ENCODE measurements at regions not wholly inside any gene's neighbourhood (a gene's known extent, or its start where the extent isn't known, plus 50 kb on each side); places are given as distances from the start of the nearest gene placed in this dataset.

DNA sequence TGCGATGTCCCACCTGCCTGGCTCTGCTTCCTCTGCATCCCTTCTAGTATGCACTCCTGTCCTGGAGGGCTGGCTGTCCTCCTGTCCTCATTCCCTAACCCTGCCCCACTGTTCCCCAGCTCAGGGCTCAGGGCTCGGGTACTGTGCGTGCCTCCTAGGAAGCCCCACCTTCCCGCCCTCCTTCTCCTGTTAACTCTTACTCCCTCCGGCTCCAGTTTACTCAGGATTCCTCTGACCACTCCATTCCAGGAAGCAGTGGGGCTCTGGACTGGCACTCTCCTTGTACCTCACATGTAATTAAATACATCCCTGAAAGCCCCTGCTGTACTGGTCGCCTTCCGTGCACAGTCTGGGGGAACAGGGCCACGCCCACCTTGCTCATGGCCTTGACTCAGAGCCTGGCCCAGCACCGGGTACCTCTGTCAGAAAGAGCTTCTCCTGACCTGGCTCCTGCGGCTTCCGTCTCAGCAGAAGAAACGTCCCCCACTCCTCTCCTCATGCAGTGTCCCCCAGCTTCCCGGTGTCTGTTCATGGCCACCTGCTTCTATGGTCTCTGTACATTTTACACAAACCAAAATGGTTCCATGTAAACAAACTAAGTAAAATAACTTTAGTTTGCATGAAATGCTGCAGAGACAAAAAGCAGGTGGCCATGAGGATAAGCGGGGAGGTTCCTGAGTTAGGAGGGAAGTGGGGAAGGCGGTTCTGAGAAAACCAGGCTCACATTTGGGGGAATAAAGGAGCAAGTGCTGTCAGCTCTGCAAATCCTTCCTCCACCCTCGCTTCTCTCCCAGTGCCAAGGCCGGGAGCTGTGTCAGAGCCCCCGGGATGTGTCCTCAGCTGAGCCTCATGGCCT is 445.9 kb downstream of the BRD1 start:
- WGBS, 2 donors = 50 to 59% methylated on average over 12 to 18 of the region's 18 CpGs

DNA sequence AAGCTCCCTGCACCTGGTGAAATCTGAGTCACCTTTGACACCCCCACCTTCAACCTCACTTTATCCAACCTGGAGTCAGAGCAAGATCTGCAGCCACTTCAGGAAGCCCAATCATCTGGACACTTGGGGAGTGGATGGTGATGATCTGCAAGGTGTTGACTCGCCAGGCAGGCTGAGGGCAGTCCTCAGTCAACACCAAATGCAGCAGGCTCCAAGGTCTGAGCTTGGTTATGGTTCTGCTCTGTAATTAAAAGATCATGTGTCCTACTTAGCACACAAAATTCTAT is 446.9 kb downstream of the BRD1 start:
- TF ChIP-seq, protein P1, sequence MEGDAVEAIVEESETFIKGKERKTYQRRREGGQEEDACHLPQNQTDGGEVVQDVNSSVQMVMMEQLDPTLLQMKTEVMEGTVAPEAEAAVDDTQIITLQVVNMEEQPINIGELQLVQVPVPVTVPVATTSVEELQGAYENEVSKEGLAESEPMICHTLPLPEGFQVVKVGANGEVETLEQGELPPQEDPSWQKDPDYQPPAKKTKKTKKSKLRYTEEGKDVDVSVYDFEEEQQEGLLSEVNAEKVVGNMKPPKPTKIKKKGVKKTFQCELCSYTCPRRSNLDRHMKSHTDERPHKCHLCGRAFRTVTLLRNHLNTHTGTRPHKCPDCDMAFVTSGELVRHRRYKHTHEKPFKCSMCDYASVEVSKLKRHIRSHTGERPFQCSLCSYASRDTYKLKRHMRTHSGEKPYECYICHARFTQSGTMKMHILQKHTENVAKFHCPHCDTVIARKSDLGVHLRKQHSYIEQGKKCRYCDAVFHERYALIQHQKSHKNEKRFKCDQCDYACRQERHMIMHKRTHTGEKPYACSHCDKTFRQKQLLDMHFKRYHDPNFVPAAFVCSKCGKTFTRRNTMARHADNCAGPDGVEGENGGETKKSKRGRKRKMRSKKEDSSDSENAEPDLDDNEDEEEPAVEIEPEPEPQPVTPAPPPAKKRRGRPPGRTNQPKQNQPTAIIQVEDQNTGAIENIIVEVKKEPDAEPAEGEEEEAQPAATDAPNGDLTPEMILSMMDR (IDR thresholded peaks at IDR 0.05) = no peak
- no peak for TF ChIP-seq POLR2A (IDR thresholded peaks at IDR 0.05)
- intact Hi-C loops (cut with DNase I) = no loop called here
- Histone ChIP-seq H3K4me3 (no peak overlapping the region), H3K27ac (no peak overlapping the region), H3K4me1 (no peaks in the 10 kb centered on the region), H3K27me3 (peaks cover 0 to 48% (median 0%) of the 10 kb centered on the region in 4 donors), H3K36me3 (no peaks in the 10 kb centered on the region), H3K9me3 (no peaks in the 10 kb centered on the region)
- DNase-seq = no peak
- 13 to 44% methylated on average over 1 of the region's 1 CpG for WGBS, 2 donors

More for the DNA sequence above, 445.9 kb downstream of the BRD1 start:
- no peak for DNase-seq
- Histone ChIP-seq H3K4me3 (no peak overlapping the region), H3K36me3 (no peaks in the 10 kb centered on the region), H3K4me1 (no peaks in the 10 kb centered on the region), H3K9me3 (no peaks in the 10 kb centered on the region), H3K27ac (no peak overlapping the region), H3K27me3 (peaks cover 0 to 48% (median 0%) of the 10 kb centered on the region in 4 donors)
- TF ChIP-seq, protein P1 (IDR thresholded peaks at IDR 0.05) = no peak
- TF ChIP-seq POLR2A (IDR thresholded peaks at IDR 0.05) = no peak
- intact Hi-C loops (cut with DNase I) = no loop called here

DNA sequence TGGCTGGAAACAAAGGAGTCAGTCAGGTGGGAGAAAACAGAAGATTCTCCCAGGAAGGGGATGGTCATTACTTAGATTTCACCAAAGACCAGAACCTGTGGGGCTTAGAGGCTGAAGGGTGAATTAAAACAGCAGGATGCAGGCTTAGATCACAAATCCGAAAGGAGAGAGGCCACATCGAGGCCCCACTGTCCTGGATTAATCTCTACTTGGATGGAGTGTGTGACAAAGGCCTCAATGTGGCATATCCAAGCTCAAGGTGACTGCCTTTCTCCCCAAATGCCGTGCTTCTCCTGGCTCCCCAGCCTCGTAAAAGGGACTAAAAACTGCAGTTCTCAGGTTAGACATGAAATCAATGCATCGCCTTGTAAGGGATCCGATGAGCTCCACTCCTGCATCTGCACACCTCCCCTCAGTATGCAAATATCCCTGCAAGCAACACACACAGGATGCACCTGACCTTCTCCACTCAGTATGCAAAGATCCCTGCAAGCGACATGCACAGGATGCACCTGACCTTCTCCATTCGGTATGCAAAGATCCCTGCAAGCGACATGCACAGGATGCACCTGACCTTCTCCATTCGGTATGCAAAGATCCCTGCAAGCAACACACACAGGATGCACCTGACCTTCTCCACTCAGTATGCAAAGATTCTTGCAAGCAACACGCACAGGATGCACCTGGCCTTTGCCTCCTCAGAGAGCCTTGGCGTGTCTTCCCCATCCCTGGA is 447.4 kb downstream of the BRD1 start:
- DNase-seq = no peak
- Histone ChIP-seq H3K9me3 (no peaks in the 10 kb centered on the region), H3K4me1 (no peaks in the 10 kb centered on the region), H3K27me3 (peaks cover 0 to 48% (median 0%) of the 10 kb centered on the region in 4 donors), H3K4me3 (no peak overlapping the region), H3K27ac (no peak overlapping the region), H3K36me3 (no peaks in the 10 kb centered on the region)
- 65 to 73% methylated on average over 10 to 12 of the region's 12 CpGs for WGBS, 2 donors
- intact Hi-C loops (cut with DNase I) = no loop called here
- no peak for TF ChIP-seq POLR2A (IDR thresholded peaks at IDR 0.05)
- TF ChIP-seq, protein P1 (IDR thresholded peaks at IDR 0.05) = no peak

DNA sequence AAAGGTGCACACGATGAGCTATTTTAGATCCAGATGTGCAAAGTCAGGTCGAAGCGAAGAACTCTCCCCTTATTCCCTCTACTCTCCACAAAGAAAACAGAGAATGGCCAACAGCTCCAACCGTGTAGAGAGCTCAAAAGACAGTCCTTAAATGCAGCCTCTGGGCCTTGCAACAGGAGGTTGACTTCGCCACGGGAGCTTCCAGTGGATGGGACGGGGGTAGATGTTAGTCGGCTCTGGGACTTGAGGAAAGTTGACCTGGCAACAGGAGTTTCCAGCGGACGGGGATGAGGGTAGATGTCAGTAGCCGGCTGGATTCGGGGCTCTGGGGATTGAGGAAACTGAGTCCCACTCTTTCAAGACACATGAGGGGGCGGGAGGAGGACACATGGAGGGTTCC is 450.4 kb downstream of the BRD1 start:
- TF ChIP-seq, protein P1 (IDR thresholded peaks at IDR 0.05) = no peak
- TF ChIP-seq POLR2A (IDR thresholded peaks at IDR 0.05) = no peak

DNA sequence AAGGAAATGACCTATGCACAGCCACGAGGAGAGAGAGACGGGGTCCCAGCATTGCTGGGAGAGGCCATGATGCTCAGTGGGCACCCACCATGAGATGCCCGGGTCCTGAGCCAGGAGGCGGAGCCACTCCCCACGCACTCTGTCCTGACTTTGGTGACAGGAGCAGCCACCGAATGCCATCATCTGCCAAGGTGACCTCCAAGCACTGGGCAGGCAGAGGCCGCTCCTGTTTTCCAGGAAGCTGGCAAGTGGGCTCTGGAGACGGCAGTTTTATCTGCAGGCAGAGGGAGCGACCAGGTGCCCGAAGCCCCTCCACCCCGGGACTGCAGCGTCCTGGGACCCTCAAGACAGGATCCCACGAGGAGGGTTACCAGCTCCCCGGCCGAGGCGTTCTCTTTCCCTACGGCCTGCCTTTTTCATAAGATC is 453.9 kb downstream of the BRD1 start:
- 70 to 78% methylated on average over 11 to 13 of the region's 17 CpGs for WGBS, 2 donors
- H3K9me3 ChIP-seq = no peaks in the 10 kb centered on the region
- H3K27ac ChIP-seq = no peak overlapping the region
- H3K27me3 ChIP-seq = peaks cover 0 to 66% (median 0%) of the 10 kb centered on the region in 4 donors
- H3K4me1 ChIP-seq = no peaks in the 10 kb centered on the region
- no peak for DNase-seq
- TF ChIP-seq POLR2A (IDR thresholded peaks at IDR 0.05) = no peak
- TF ChIP-seq, protein P1 (IDR thresholded peaks at IDR 0.05) = no peak
- no peaks in the 10 kb centered on the region for H3K36me3 ChIP-seq
- intact Hi-C loops (cut with DNase I) = no loop called here
- H3K4me3 ChIP-seq = no peak overlapping the region

More for the DNA sequence above, 450.4 kb downstream of the BRD1 start:
- no peaks in the 10 kb centered on the region for H3K4me1 ChIP-seq
- DNase-seq = no peak
- H3K4me3 ChIP-seq = no peak overlapping the region
- no peak overlapping the region for H3K27ac ChIP-seq
- H3K27me3 ChIP-seq = peaks cover 0 to 59% (median 0%) of the 10 kb centered on the region in 4 donors
- WGBS, 2 donors = 71 to 72% methylated on average over 11 to 13 of the region's 13 CpGs
- H3K36me3 ChIP-seq = no peaks in the 10 kb centered on the region
- H3K9me3 ChIP-seq = no peaks in the 10 kb centered on the region
- intact Hi-C loops (cut with DNase I) = no loop called here

Data from esophagus squamous epithelium (tissue), 5 donors.